ENCODE measurements at regions not wholly inside any gene's neighbourhood (a gene's known extent, or its start where the extent isn't known, plus 50 kb on each side); places are given as distances from the start of the nearest gene placed in this dataset.

DNA sequence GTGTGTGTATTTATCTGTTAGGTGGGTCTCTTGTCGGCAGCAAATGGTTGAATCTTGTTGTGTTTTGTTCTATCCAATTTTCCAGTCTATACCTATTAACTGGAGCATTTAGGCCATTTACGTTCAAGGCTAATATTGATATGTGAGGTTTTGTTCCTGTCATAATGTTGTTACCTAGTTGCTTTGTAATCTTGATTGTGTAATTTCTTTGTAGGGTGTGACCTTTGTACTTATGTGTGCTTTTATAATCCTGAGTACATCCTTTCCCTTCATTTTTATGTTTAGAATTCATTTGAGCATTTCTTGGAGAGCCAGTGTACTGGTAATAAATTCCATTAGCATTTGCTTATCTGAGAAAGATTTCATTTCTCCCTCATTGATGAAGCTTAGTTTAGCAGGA is 83.0 kb upstream of the MIR17HG start:
- Histone ChIP-seq H3K36me3 (no peaks in the 10 kb centered on the region), H3K4me3 (no peak overlapping the region), H3K27ac (no peak overlapping the region), H3K9me3 (no peaks in the 10 kb centered on the region), H3K27me3 (no peaks in the 10 kb centered on the region), H3K4me1 (ENCODE audit: insufficient read depth) (no peaks in the 10 kb centered on the region)
- DNase-seq: no peak
- TF ChIP-seq CTCF (IDR thresholded peaks at IDR 0.05) (no peak), EP300 (IDR thresholded peaks at IDR 0.05) (no peak), POLR2A (IDR thresholded peaks at IDR 0.05) (no peak)
- intact Hi-C loops (cut with DNase I): no loop called here
- 88 to 95% (median 91%) methylated on average over 2 of the region's 2 CpGs for WGBS, 3 donors

- H3K27ac ChIP-seq: no peak overlapping the region
- no peaks in the 10 kb centered on the region for H3K27me3 ChIP-seq
- no peak overlapping the region for H3K4me3 ChIP-seq
- no peak for TF ChIP-seq CTCF (IDR thresholded peaks at IDR 0.05)
- TF ChIP-seq POLR2A (IDR thresholded peaks at IDR 0.05): no peak
- no peak for TF ChIP-seq EP300 (IDR thresholded peaks at IDR 0.05)
- H3K4me1 ChIP-seq (ENCODE audit: insufficient read depth): no peaks in the 10 kb centered on the region
- no peaks in the 10 kb centered on the region for H3K36me3 ChIP-seq
- 72 to 90% (median 73%) methylated on average over 1 of the region's 1 CpG for WGBS, 3 donors
- no peaks in the 10 kb centered on the region for H3K9me3 ChIP-seq
- DNase-seq: no peak
- intact Hi-C loops (cut with DNase I): no loop called here
Observed at GRCh38 chr13:91269237-91269636, 78.2 kb upstream of the MIR17HG start.

GRCh38 chr13:91270031-91270430 is 77.5 kb upstream of the MIR17HG start:
- TF ChIP-seq CTCF (IDR thresholded peaks at IDR 0.05) (no peak), POLR2A (IDR thresholded peaks at IDR 0.05) (no peak), EP300 (IDR thresholded peaks at IDR 0.05) (no peak)
- Histone ChIP-seq H3K4me1 (ENCODE audit: insufficient read depth) (no peaks in the 10 kb centered on the region), H3K36me3 (no peaks in the 10 kb centered on the region), H3K9me3 (no peaks in the 10 kb centered on the region), H3K27me3 (no peaks in the 10 kb centered on the region), H3K27ac (no peak overlapping the region), H3K4me3 (no peak overlapping the region)
- intact Hi-C loops (cut with DNase I): no loop called here
- 41 to 51% (median 46%) methylated on average over 3 of the region's 3 CpGs for WGBS, 3 donors
- DNase-seq: no peak

GRCh38 chr13:91272235-91272777 is 75.2 kb upstream of the MIR17HG start:
- H3K36me3 ChIP-seq: no peaks in the 10 kb centered on the region
- TF ChIP-seq POLR2A (IDR thresholded peaks at IDR 0.05) (no peak), EP300 (IDR thresholded peaks at IDR 0.05) (no peak), CTCF (IDR thresholded peaks at IDR 0.05) (no peak)
- no peak overlapping the region for H3K27ac ChIP-seq
- H3K27me3 ChIP-seq: no peaks in the 10 kb centered on the region
- H3K4me3 ChIP-seq: no peak overlapping the region
- 86 to 94% (median 92%) methylated on average over 9 of the region's 9 CpGs for WGBS, 3 donors
- H3K9me3 ChIP-seq: no peaks in the 10 kb centered on the region
- no peak for DNase-seq
- H3K4me1 ChIP-seq (ENCODE audit: insufficient read depth): no peaks in the 10 kb centered on the region
- intact Hi-C loops (cut with DNase I): no loop called here

Data from ovary (tissue), 7 donors.